ENCODE measurements at regions not wholly inside any gene's neighbourhood (a gene's known extent, or its start where the extent isn't known, plus 50 kb on each side); places are given as distances from the start of the nearest gene placed in this dataset.
"Not testable (repeated sequence)": the region's sequence is repeated elsewhere in the genome, so short reads cannot be mapped to it uniquely, and the experiment has no call there.

- TF ChIP-seq CTCF (IDR thresholded peaks at IDR 0.05 in 2 of 3, conservative IDR thresholded peaks at IDR 0.05 in 1 of 3; ENCODE audit: insufficient read depth in 2 of 3, low read depth in 1 of 3, low read length in 3 of 3); FOSL1 (tag; conservative IDR thresholded peaks at IDR 0.05); POLR2AphosphoS5 (IDR thresholded peaks at IDR 0.05; ENCODE audit: control insufficient read depth, insufficient read depth, low read depth, low read length); ESRRA (IDR thresholded peaks at IDR 0.05; ENCODE audit: borderline replicate concordance, low read depth): not testable (repeated sequence)
Measured at GRCh38 chr1:148248798-148249197, 96.7 kb upstream of the NBPF11 start.

Measured in K562 (cell line).